OCI-LY3 (cell line): ENCODE measurements at regions not wholly inside any gene's neighbourhood (a gene's known extent, or its start where the extent isn't known, plus 50 kb on each side); places are given as distances from the start of the nearest gene placed in this dataset.

Source experiments
- EZH2phosphoT487 ChIP-seq: fragments of 200-600 bp; shearing (Covaris generic); IDR thresholded peaks from 2 replicates; pipeline ENCODE4 v1.6.1; 2018; ENCODE audit warnings: antibody characterized with exemption, mixed run types, low read depth
- TF ChIP-seq, protein P1 (sequence below): fragments of 200-600, 300-600 bp; sonication (generic); IDR thresholded peaks from 2 replicates; pipeline ENCODE4 v1.5.1; 2014; ENCODE audit warnings: antibody characterized with exemption, low read length, low read depth

DNA sequence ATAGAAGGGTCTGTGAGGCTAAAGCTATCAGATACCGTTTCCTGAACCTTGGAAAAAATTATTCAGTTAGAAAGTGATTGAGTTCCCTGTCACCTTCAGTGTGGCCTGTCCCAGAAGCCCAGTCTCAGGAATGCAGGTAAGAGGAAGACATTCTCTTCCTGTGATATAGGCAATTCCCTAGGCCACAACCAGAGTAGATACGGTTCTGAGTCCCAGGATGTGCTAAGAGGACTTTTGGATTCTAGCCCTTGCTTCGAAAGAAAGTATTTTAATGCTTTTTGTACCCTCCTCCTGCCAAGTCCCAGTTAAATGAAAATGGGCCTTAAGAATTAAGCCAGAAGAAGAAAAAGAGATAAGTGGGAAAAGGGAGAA is 313.5 kb upstream of the PLXNA2 start:
- TF ChIP-seq, protein P1, sequence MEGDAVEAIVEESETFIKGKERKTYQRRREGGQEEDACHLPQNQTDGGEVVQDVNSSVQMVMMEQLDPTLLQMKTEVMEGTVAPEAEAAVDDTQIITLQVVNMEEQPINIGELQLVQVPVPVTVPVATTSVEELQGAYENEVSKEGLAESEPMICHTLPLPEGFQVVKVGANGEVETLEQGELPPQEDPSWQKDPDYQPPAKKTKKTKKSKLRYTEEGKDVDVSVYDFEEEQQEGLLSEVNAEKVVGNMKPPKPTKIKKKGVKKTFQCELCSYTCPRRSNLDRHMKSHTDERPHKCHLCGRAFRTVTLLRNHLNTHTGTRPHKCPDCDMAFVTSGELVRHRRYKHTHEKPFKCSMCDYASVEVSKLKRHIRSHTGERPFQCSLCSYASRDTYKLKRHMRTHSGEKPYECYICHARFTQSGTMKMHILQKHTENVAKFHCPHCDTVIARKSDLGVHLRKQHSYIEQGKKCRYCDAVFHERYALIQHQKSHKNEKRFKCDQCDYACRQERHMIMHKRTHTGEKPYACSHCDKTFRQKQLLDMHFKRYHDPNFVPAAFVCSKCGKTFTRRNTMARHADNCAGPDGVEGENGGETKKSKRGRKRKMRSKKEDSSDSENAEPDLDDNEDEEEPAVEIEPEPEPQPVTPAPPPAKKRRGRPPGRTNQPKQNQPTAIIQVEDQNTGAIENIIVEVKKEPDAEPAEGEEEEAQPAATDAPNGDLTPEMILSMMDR, result no peak
- TF ChIP-seq EZH2phosphoT487, result no peak
